GM06990 (cell line): ENCODE measurements at regions not wholly inside any gene's neighbourhood (a gene's known extent, or its start where the extent isn't known, plus 50 kb on each side); places are given as distances from the start of the nearest gene placed in this dataset.

Experiments
- DNase-seq: peaks from one replicate; pipeline ENCODE4 v3.0.0-alpha.2; 2011; ENCODE audit not compliant: insufficient read length; ENCODE audit errors: extremely low read depth
- H3K27me3 ChIP-seq: replicated peaks from 2 replicates; pipeline ENCODE4 v1.6.0; 2011; ENCODE audit warnings: low read length; ENCODE audit not compliant: control insufficient read depth, insufficient read depth
- H3K36me3 ChIP-seq: 2 replicates; pipeline ENCODE4 v1.5.1; 2011; ENCODE audit warnings: low read length; ENCODE audit not compliant: control insufficient read depth, insufficient read depth
- H3K4me3 ChIP-seq: replicated peaks from 2 replicates; pipeline ENCODE4 v1.5.1; 2011; ENCODE audit warnings: low read depth, mild to moderate bottlenecking, control low read depth, low read length
- CTCF ChIP-seq: IDR thresholded peaks from 2 replicates; pipeline ENCODE4 v1.5.1; 2011; ENCODE audit warnings: low read length, control low read depth, mild to moderate bottlenecking, inconsistent platforms; ENCODE audit not compliant: insufficient read depth, poor library complexity, severe bottlenecking

- DNase-seq, result no peak
- H3K36me3 ChIP-seq, result no peaks in the 10 kb centered on the region
- no peaks in the 10 kb centered on the region for H3K27me3 ChIP-seq
- H3K4me3 ChIP-seq, result no peak overlapping the region
- no peak for TF ChIP-seq CTCF
Measured at GRCh38 chr1:219703368-219703639, 90.4 kb upstream of the ZC3H11B start.

GRCh38 chr1:219701476-219701875 lies 88.6 kb upstream of the ZC3H11B start:
- Histone ChIP-seq H3K27me3 (no peaks in the 10 kb centered on the region), H3K4me3 (no peak overlapping the region), H3K36me3 (no peaks in the 10 kb centered on the region)
- DNase-seq, result no peak
- no peak for TF ChIP-seq CTCF

- no peak for DNase-seq
- Histone ChIP-seq H3K27me3 (no peaks in the 10 kb centered on the region), H3K36me3 (no peaks in the 10 kb centered on the region), H3K4me3 (no peak overlapping the region)
- no peak for TF ChIP-seq CTCF
Measured at GRCh38 chr1:219699870-219700269, 87.0 kb upstream of the ZC3H11B start.

- no peaks in the 10 kb centered on the region for H3K27me3 ChIP-seq
- no peak overlapping the region for H3K4me3 ChIP-seq
- TF ChIP-seq CTCF, result no peak
- DNase-seq, result no peak
- H3K36me3 ChIP-seq, result no peaks in the 10 kb centered on the region
Measured at GRCh38 chr1:219697682-219698081, 84.8 kb upstream of the ZC3H11B start.

- H3K36me3 ChIP-seq, result no peaks in the 10 kb centered on the region
- no peak for DNase-seq
- H3K4me3 ChIP-seq, result no peak overlapping the region
- TF ChIP-seq CTCF, result no peak
- H3K27me3 ChIP-seq, result no peaks in the 10 kb centered on the region
Measured at GRCh38 chr1:219692981-219693380, 80.1 kb upstream of the ZC3H11B start.

GRCh38 chr1:219689774-219690173 lies 76.9 kb upstream of the ZC3H11B start:
- no peak for DNase-seq
- no peaks in the 10 kb centered on the region for H3K27me3 ChIP-seq
- no peak for TF ChIP-seq CTCF
- H3K36me3 ChIP-seq, result no peaks in the 10 kb centered on the region
- no peak overlapping the region for H3K4me3 ChIP-seq
